HG03565 (cell line): ENCODE measurements at regions not wholly inside any gene's neighbourhood (a gene's known extent, or its start where the extent isn't known, plus 50 kb on each side); places are given as distances from the start of the nearest gene placed in this dataset.
"Not testable (repeated sequence)": the region's sequence is repeated elsewhere in the genome, so short reads cannot be mapped to it uniquely, and the experiment has no call there.

ENCODE experiments used
- ATAC-seq: cut with Tn5 transposase; IDR thresholded peaks from one replicate; pipeline ENCODE4 v1.9.1; 2021; ENCODE audit warnings: mild to moderate bottlenecking, moderate library complexity; ENCODE audit not compliant: unreplicated experiment

GRCh38 chr2:101610750-101611315 lies 86.7 kb upstream of the MAP4K4 start:
- no peak for ATAC-seq

- no peak for ATAC-seq
Measured at GRCh38 chr2:101609433-101609832, 88.1 kb upstream of the MAP4K4 start.

GRCh38 chr2:101608408-101609310 lies 88.8 kb upstream of the MAP4K4 start:
- no peak for ATAC-seq

- ATAC-seq: no peak
Measured at GRCh38 chr2:101597347-101597944, 100.1 kb upstream of the MAP4K4 start.

GRCh38 chr2:101596333-101596732 lies 101.2 kb upstream of the MAP4K4 start:
- no peak for ATAC-seq

DNA sequence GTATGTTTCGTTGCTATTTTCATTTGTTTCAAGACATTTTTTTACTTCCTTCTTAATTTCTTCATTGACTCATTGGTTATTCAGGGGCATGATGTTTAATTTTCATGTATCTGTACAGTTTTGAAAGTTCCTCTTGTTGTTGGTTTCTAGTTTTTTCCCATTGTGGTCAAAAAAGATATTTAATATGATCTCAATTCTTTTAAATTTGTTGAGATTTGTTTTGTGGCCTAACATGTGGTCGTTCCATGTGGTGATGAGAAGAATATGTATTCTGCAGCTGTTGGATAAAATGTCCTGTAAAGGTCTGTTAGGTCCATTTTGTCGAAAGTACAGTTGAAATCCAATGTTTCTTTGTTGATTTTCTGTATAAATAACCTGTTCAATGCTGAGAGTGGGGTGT lies 110.3 kb upstream of the MAP4K4 start:
- ATAC-seq: no peak

- no peak for ATAC-seq
Measured at GRCh38 chr2:101583861-101584260, 108.9 kb upstream of the RFX8 start.

DNA sequence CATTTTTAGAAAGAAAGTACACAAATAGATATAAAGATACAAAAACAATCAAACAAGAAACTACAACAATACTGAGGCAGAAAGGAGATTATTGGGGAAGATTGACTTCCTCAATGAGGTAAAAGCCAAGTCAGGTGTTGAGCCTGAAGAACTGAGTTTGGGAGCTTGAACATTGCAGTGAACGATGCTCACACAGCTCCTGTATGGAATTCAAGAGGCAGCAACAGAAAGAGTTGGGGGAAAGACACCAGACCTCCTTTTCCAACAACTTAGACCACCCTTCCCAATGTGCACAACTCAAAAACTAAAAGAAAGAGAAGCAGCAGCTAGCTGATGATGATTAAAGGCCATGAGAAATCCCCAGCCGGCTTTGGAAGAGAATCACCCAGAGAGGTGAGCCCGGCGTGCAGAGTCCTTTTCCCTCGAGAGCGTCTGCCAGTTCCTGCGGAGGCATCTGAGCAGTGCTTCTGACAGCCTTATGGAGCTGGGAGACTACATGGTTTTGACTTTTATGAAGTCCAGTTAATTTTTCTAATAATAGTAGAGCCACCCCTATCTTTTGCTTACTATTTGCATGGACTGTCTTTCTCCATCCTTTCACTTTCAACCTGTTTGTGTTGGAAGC lies 106.9 kb upstream of the RFX8 start:
- ATAC-seq: no peak

DNA sequence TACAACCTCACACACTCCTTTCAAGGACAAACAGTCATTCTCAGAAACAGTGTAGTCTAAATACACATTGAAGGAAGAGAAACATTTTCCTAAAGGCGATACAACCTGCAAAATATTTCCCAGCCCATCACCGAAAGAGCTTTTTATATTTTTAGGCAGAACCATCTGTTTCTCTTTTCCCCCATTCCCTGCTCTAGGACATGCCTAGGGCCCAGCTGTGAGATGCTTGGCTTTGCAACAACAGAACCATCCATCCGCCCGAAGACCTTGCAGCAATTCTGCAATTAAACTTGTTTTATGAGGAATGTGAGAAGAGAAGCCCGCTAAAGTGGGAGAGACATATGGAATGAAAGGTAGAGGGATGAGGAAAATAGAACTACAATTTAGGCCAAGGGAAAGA lies 105.6 kb upstream of the RFX8 start:
- ATAC-seq: no peak

- no peak for ATAC-seq
Measured at GRCh38 chr2:101578671-101579070, 103.8 kb upstream of the RFX8 start.

- not testable (repeated sequence) for ATAC-seq
Measured at GRCh38 chr2:101578135-101578534, 103.2 kb upstream of the RFX8 start.

- no peak for ATAC-seq
Measured at GRCh38 chr2:101577173-101577572, 102.3 kb upstream of the RFX8 start.

- no peak for ATAC-seq
Measured at GRCh38 chr2:101574622-101575021, 99.7 kb upstream of the RFX8 start.

DNA sequence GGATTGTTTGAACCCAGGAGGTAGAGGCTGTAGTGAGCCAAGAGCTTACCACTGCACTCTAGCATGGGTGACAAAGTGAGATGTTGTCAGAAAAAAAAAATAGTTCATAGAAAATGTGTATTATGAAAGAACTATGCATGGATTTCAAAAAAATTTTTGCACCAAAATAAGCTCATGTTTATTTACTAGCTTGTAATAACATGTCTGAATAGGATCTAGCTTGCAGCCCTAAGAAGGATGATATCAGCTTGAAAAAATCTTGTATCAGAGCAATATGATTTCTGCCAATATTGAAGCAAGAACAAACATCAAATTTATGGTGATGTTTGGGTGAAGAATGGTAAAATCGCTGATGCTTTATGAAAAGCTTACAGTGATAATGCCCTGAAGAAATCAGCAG lies 97.0 kb upstream of the RFX8 start:
- no peak for ATAC-seq

- no peak for ATAC-seq
Measured at GRCh38 chr2:101569886-101570520, 95.1 kb upstream of the RFX8 start.

- no peak for ATAC-seq
Measured at GRCh38 chr2:101568969-101569368, 94.1 kb upstream of the RFX8 start.

DNA sequence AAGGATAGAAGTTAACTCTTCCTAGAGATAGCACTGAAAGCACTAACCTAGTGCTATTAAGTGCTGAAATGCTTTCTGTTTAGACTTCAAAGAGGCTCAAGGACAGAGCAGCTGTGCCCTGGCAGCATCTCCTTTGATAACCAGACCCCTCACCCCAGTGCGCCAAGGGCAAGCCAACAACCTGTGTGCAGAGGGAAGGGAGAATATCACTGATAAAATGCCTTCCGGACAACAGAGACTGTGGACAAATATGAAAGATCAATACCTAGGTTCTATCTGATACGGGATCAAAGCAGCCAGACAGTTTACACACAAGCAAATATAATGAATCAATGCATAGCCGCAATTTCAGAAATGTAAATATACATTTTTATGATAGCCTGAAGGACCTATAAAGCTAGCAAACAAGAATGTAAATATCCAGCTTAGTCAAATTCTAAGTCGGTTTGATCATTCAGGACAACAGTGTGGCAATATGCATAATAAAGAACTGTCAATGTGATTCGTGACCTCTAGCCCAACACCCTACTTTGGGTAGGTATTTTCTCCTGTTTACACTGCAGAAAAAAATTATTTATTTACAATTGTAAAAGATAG lies 91.8 kb upstream of the RFX8 start:
- ATAC-seq: no peak

GRCh38 chr2:101563849-101564248 lies 88.9 kb upstream of the RFX8 start:
- ATAC-seq: no peak

- no peak for ATAC-seq
Measured at GRCh38 chr2:101560780-101561315, 85.9 kb upstream of the RFX8 start.

- no peak for ATAC-seq
Measured at GRCh38 chr2:101559551-101559950, 84.6 kb upstream of the RFX8 start.
